Left renal cortex interstitium (tissue), 4 donors: ENCODE measurements at regions not wholly inside any gene's neighbourhood (a gene's known extent, or its start where the extent isn't known, plus 50 kb on each side); places are given as distances from the start of the nearest gene placed in this dataset.

Experiments used
- DNase-seq, 4 donors: peaks; one replicate each; pipeline ENCODE4 v3.0.0-alpha.2; 2013; ENCODE audit warnings: low read depth in 4 of 4, low spot score in 2 of 4, missing footprints in 1 of 4

DNA sequence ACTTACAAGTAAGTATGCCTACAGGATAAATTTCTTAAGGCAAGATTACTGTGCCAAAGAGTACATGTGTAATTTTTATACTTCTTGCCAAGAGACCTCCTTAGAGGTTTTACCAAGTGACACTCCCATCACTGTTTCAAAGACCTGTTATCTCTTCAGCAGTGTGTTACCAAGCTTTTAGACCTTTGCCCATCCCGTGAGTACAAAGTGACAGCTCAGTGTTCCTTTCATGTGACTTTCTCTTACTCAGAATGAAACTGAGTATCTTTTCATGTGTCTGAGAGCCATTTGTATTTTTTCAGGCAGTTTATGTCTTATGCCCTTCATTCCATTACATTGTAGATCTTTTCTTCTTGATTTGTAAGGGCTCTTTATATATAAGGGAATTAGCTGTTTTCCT, 287.5 kb upstream of the SALL3 start:
- DNase-seq, result no peak

GRCh38 chr18:78693429-78693828, 286.2 kb upstream of the SALL3 start:
- DNase-seq, result no peak

DNA sequence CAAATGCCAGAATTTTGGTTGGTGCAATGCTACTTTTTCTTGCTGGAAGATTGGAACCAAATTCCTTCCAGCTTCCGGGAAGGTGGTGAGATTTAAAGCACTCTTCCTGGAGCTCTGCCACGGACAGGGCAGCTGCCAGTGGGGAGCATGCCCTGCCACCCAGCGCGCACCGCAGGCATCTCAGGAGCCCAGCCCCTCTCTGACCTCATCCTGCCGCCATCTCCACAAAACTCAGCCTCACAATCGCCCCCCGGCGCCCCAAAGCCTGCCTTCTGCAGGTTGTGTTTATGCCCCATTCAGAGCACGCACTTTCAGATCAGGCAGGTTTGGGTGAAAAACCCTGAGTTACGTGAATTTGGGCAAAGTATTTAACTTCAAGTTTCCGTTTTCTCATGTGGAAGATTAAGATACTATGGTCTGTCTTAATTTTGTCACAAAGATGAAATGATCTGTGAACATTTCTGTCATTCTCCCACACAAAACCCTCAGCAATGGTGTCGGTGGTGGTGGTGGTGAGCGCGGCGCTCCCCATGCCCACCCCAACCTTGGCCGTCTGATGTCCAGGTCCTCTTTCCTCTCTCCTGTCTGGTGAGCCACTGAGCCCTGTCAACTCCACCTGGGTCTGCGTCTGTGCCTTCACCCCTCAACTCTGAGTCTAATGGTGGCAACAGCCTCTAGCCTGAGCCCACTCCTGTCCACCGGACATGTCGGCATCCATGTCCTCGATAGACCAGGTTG, 282.8 kb upstream of the SALL3 start:
- DNase-seq, result no peak

DNA sequence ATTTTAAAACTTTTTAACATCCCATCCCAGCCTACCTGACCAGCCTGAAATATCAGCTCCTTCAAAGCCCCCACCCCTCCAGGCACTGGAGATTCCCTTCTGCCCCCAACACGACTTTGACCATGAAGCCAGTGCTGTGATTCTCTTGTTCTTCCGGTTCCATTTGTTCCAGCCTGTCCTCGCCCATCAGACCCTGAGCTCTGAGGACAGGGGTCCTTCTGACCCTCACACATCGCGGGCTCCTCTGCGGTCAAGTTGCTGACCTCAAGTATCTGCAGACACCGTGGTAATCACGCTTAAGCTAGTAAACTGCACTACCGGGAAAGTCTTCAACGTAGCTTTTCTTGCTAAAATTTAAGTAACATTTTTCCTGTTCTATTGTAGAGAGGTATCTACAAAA, 282.2 kb upstream of the SALL3 start:
- no peak for DNase-seq

DNA sequence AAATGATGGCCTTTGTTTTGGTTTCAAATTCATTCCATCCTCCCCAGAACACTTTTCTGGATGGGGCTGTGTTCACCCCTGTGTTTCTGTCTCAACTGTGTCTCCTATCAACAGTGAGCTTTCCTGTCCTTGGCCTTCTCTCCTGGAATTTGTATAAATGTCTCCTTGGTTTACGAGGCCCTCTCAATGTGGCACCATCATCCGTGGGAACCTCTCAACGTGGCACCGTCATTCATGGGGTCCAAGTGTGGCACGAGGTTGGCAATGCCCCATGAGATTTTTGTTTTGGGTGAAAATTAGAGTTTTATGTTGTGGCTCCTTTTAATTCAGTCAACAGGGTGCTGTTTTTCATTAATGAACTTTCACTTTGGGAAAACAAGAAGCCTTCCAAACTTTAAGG, 280.7 kb upstream of the SALL3 start:
- no peak for DNase-seq

DNA sequence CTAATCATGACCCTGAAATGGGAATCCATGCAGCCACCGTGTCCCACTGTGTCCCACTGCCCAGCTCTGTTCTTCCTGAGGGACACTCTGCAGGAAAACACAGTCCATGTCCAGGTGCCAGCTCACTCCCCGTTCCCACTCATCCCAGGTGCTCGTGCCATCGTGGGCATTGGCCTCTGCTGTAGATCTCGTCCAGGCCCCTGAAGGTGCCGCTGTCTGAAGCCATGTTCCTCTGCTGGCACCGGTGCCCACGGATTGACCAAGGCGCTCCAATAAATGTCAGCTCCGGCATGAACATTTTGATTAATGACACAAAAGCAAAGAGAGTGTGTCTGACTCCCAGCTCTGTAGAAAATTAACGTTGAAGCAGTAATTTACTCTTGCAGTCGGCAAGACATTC, 280.1 kb upstream of the SALL3 start:
- DNase-seq, result no peak

DNA sequence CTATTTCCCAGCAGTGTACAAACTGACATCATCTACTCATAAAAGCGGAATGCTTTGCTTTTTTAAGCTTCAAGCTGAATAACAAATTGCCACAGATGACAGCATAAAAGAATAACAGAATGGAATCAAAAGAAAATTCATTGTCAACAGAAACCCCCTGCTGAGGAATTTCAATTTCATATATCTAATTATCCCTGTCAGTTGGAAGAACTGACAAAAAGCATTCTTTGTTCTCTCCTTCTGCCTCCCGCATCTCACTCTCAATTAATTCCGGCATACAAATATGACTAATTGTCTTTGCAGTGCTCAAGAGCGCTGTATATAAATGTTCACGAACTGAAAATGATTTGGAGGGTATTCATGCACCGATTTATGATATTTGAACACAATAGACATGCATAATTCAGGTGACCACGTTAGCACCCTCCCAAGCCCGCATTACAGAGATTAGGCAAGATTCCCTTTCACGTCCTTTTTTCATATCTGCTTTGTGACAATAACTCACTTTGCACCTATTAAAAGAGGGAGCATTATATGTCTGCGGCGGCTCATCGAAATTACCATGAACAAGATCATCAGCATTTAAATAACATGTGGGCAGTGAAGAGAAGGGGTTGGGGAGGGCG, 277.7 kb upstream of the SALL3 start:
- DNase-seq, result no peak

DNA sequence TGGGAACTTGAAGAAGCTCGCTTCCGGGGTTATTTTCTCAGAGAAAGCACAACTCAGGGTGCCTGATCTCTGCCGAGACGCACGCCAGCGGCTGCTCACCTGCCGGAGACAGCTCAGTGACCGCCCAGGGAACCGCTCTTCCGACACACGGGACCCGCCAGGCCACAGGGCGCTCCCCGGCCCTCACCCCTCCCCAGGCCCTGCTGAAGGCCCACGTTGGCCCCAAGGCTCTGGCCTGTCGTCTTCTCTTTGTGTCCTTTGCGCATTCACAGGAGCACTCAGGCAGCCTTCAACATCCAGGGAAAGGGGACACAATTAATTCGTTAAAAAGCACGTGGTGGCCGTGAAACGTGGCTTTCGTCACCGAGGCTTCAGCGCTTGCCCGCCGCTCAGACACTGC, 276.3 kb upstream of the SALL3 start:
- DNase-seq, result no peak

DNA sequence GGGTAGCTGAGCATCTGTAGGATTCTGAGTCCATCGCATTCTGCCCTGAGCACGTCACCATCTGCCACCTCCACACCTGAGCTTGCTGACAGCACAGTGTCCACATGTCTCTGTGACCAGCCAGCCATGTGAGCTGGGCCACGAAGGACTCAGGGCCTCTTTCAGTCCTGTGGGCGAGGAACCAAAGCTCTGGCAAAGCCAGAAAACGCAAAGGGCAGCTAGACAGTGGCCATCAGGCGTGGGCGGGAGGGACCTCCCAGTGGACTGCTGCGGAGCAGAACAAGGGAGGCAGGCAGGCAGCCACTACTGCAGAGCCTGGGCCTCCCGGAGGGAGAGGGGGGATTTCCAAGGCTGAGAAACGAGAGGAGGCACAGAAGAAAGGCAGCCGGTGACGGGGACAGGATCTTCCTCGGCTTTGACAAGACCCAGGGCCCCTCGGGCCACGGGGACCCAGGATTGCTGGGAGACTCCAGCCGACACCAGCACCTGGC, 274.6 kb upstream of the SALL3 start:
- DNase-seq, result no peak

DNA sequence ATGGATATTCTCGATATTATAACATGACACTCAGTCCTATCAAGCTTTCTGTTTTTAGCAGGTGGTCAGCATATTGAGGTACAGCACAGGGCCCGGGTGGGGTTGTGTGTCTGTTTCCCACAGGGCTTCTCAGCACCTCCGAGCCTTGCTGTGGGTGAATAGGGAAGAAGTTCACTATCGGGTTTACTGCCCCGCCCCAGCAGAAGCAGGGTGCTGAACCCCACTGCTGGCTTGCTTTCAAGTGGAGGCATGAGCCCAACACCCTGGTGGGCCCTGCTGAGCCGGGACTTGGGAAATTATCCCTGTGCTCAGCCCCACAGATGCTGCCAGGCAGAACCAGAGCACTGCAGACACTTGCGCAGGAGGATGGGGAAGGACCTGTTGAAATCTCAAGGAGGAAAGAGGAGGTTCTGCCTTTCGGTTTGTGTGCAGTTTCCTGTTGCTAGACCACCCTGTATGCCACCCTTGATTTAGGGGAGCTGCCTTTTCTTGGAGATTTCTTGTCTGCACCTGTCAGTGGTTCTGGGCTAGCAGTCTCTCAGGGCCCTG, 270.3 kb upstream of the SALL3 start:
- DNase-seq, result no peak

- DNase-seq, result no peak
Observed at GRCh38 chr18:78711316-78711715, 268.3 kb upstream of the SALL3 start.

DNA sequence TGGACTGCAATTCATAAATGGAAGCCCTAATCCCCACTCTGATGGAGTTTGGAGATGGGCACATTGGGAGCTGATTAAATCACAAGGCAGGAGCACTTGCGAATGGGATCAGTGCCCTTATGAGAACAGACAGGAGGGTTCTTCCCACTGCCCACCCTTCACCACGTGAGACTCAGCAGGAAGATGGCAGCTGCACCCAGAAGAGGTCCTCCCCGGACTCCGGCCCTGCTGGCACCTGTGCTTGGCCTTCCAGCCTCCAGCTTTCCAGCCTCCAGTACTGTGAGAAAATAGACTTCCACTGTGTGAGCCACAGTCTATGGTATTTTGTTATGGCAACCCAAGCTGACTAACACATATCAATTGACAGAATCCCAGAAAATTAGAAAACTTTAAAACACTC, 267.6 kb upstream of the SALL3 start:
- DNase-seq, result no peak

DNA sequence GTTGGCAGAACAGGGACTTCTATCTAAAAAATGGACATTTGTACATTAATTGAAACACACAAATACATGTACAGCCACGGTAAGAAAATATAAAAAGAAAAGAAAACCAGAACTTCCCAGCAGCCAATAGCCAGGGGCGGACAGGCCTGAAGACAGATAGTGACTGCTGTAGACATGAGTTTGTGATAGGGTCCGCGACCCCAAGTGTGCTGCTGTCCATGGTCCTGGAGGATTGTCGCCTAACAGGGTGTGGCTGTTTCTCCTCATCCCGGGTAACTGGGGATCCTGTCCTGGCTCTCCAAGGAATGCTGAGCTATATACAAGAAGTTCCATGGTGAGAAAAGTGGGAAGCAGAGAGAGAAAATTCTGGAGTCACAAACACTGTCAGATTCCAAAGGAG, 266.5 kb upstream of the SALL3 start:
- DNase-seq, result no peak

- no peak for DNase-seq
Observed at GRCh38 chr18:78713726-78714125, 265.9 kb upstream of the SALL3 start.

DNA sequence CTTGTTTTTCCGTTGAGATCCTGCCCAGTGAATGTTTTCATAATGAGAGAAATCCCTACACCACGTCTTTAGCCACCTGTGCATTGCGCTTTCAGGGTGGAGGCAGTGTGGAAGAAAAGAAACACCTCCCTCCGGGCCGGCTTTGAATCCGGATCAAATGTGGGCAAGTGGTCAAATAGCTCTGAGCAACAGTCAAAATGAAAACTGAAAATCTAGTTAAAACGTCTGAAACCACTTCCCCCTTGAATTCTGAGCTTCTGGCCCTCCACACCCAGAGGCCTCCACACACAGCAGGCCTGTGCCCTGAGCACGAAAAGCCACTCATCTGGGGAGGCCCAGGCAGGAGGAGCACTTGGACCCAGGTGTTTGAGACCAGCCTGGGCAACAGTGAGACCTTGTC, 263.6 kb upstream of the SALL3 start:
- no peak for DNase-seq

DNA sequence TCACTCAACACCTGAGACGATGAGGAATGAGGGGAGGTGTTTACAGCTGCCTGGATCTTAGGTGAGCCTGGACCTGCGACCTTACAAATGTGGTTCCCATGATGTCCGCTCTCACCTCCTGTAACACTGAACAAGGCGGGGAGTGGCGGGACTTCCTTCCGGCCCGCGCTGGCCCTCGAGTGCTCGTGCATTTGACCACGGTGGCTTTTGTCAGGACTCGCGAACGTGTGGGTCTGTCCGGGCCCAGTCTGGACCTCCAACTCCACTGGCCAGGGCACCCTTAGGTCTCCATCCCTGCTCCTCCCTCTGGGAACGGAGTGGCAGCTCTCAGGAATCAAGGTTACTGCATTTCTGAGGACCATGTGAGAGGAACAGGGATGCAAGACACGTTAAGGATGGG, 263.0 kb upstream of the SALL3 start:
- no peak for DNase-seq

GRCh38 chr18:78717051-78717765, 262.4 kb upstream of the SALL3 start:
- DNase-seq, result no peak

GRCh38 chr18:78717766-78718150, 261.9 kb upstream of the SALL3 start:
- no peak for DNase-seq

DNA sequence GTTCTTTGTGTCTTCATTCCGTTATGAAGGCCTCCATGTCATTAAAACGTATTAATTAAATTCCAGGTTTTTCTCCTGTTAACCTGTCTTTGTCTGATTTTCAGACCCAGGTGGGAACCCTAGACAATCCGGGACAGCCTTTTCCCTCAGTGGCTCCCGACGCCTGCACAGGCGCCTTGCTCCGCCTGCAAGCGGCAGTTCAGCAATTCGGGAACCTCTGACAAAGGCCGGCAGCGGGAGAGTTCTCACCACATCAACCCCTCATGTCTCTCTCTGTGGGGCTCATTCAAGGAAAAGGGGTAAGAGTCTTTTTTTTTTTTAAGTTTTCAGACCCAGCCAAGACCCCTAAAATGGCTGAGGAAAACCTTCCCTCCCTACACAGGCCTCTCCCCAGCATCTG, 259.8 kb upstream of the SALL3 start:
- no peak for DNase-seq

- DNase-seq, result no peak
Observed at GRCh38 chr18:78720456-78721237, 259.0 kb upstream of the SALL3 start.
